PC-3 (cell line): ENCODE measurements at regions not wholly inside any gene's neighbourhood (a gene's known extent, or its start where the extent isn't known, plus 50 kb on each side); places are given as distances from the start of the nearest gene placed in this dataset.
"Not testable (repeated sequence)": the region's sequence is repeated elsewhere in the genome, so short reads cannot be mapped to it uniquely, and the experiment has no call there.

Experiments
- ATAC-seq: fragments of 200-7000 bp; cut with Tn5 transposase; 2 replicates; pipeline ENCODE4 v1.9.1; 2020; ENCODE audit warnings: mild to moderate bottlenecking, moderate library complexity
- BruUV-seq: library from RNA; stranded (reverse); fragments of 400-500 nt; replicated peaks from 2 replicates; lab custom pipeline; 2021; lab: Mats Ljungman, UMichigan
- CTCF ChIA-PET: fragments of 300-600 bp; sonication (Branson Sonifier 250); formaldehyde crosslinking; loops from one replicate; lab custom pipeline; 2022; ENCODE audit warnings: antibody characterized with exemption; lab: Charles Lee
- POLR2A ChIA-PET: fragments of 300-600 bp; sonication (Branson Sonifier 250); formaldehyde crosslinking; loops from one replicate; lab custom pipeline; 2022; ENCODE audit warnings: antibody characterized with exemption; ENCODE audit not compliant: unreplicated experiment; lab: Charles Lee
- DNase-seq: peaks from one replicate; pipeline ENCODE4 v3.0.0-alpha.2; 2015
- H2AFZ ChIP-seq: fragments of 300-600 bp; sonication (generic); 2 replicates; pipeline ENCODE4 v1.6.0; 2016; ENCODE audit warnings: antibody characterized with exemption, low read length
- H3F3A ChIP-seq: fragments of 300-600 bp; sonication (generic); one replicate; pipeline ENCODE4 v1.6.0; 2017; ENCODE audit warnings: antibody characterized with exemption, low read length, control low read depth, mild to moderate bottlenecking; ENCODE audit not compliant: unreplicated experiment
- H3K27ac ChIP-seq: fragments of 300-600 bp; sonication (generic); 2 replicates; pipeline ENCODE4 v1.5.1; 2016; ENCODE audit warnings: mild to moderate bottlenecking, low read length
- H3K27me3 ChIP-seq: fragments of 300-600 bp; sonication (generic); 2 replicates; pipeline ENCODE4 v1.6.1; 2016; ENCODE audit warnings: low read length, mixed read lengths
- H3K36me3 ChIP-seq: fragments of 300-600 bp; sonication (generic); 2 replicates; pipeline ENCODE4 v1.6.1; 2016; ENCODE audit warnings: low read depth, mixed run types, low read length, mixed read lengths
- H3K4me1 ChIP-seq: fragments of 300-600 bp; sonication (generic); 2 replicates; pipeline ENCODE4 v1.5.1; 2016; ENCODE audit warnings: low read length; ENCODE audit not compliant: insufficient read depth
- H3K4me2 ChIP-seq: fragments of 300-600 bp; sonication (generic); 2 replicates; pipeline ENCODE4 v1.6.0; 2016; ENCODE audit warnings: low read length
- H3K4me3 ChIP-seq: fragments of 300-600 bp; sonication (generic); 2 replicates; pipeline ENCODE4 v1.5.1; 2016; ENCODE audit warnings: mild to moderate bottlenecking, low read length, mixed read lengths
- H3K79me2 ChIP-seq: fragments of 300-600 bp; sonication (generic); 2 replicates; pipeline ENCODE4 v1.6.1; 2017; ENCODE audit warnings: low read length, mixed read lengths
- H3K9ac ChIP-seq: fragments of 300-600 bp; sonication (generic); 2 replicates; pipeline ENCODE4 v1.6.0; 2016; ENCODE audit warnings: mild to moderate bottlenecking, low read length
- H3K9me2 ChIP-seq: fragments of 300-600 bp; sonication (generic); replicated peaks from 2 replicates; pipeline ENCODE4 v1.6.1; 2016; ENCODE audit warnings: mixed run types, low read length, mixed read lengths
- H3K9me3 ChIP-seq: fragments of 300-600 bp; sonication (generic); 2 replicates; pipeline ENCODE4 v1.6.1; 2016; ENCODE audit warnings: low read length, mixed read lengths
- H4K20me1 ChIP-seq: fragments of 300-600 bp; sonication (generic); 2 replicates; pipeline ENCODE4 v1.6.1; 2016; ENCODE audit warnings: low read length, mixed read lengths
- CTCF ChIP-seq: fragments of 300-600 bp; sonication (generic); conservative IDR thresholded peaks from 2 replicates; pipeline ENCODE4 v1.5.1; 2017; ENCODE audit warnings: antibody characterized with exemption, low read depth, mild to moderate bottlenecking, low read length
- EZH2 ChIP-seq: fragments of 300-600 bp; sonication (generic); IDR thresholded peaks from one replicate; pipeline ENCODE4 v1.6.1; 2017; ENCODE audit warnings: antibody characterized with exemption, mild to moderate bottlenecking, low read length; ENCODE audit not compliant: unreplicated experiment
- EZH2phosphoT487 ChIP-seq: fragments of 300-600 bp; sonication (generic); IDR thresholded peaks from 2 replicates; pipeline ENCODE4 v1.6.1; 2018; ENCODE audit warnings: mild to moderate bottlenecking, antibody characterized with exemption, low read length, borderline replicate concordance
- intact Hi-C: fragments of 100-400 bp; cut with micrococcal nuclease; formaldehyde crosslinking; loops from 2 replicates; pipeline ENCODE4 v1.9.0; 2023

- no peak overlapping the region for H3K4me3 ChIP-seq
- DNase-seq = no peak
- no peaks in the 10 kb centered on the region for H3K9me2 ChIP-seq
- no peaks in the 10 kb centered on the region for H3F3A ChIP-seq
- POLR2A ChIA-PET = no interaction called here
- no peaks in the 10 kb centered on the region for H4K20me1 ChIP-seq
- ATAC-seq = no peak
- no peaks in the 10 kb centered on the region for H3K79me2 ChIP-seq
- H3K27ac ChIP-seq = no peak overlapping the region
- no peak overlapping the region for H3K4me2 ChIP-seq
- no TSS peak for BruUV-seq
- TF ChIP-seq CTCF (no peak), EZH2phosphoT487 (no peak), EZH2 (no peak)
- no peaks in the 10 kb centered on the region for H3K4me1 ChIP-seq
- H3K9ac ChIP-seq = no peak overlapping the region
- H2AFZ ChIP-seq = no peak overlapping the region
- no peaks in the 10 kb centered on the region for H3K36me3 ChIP-seq
- CTCF ChIA-PET = no interaction called here
- no peaks in the 10 kb centered on the region for H3K9me3 ChIP-seq
- intact Hi-C loops = no loop called here
- no peaks in the 10 kb centered on the region for H3K27me3 ChIP-seq
Observed at GRCh38 chr1:191504999-191505398, 653.3 kb upstream of the RGS18 start.

GRCh38 chr1:191508239-191508638, 650.0 kb upstream of the RGS18 start:
- Histone ChIP-seq H3K27me3 (no peaks in the 10 kb centered on the region), H3K27ac (no peak overlapping the region), H3F3A (no peaks in the 10 kb centered on the region), H3K79me2 (no peaks in the 10 kb centered on the region), H3K4me2 (no peak overlapping the region), H4K20me1 (no peaks in the 10 kb centered on the region), H3K4me3 (no peak overlapping the region), H3K9ac (no peak overlapping the region), H2AFZ (no peak overlapping the region), H3K4me1 (no peaks in the 10 kb centered on the region), H3K36me3 (no peaks in the 10 kb centered on the region), H3K9me3 (no peaks in the 10 kb centered on the region), H3K9me2 (no peaks in the 10 kb centered on the region)
- no peak for DNase-seq
- BruUV-seq = no TSS peak
- intact Hi-C loops = no loop called here
- no peak for TF ChIP-seq EZH2phosphoT487
- TF ChIP-seq EZH2 = no peak
- no peak for TF ChIP-seq CTCF
- no peak for ATAC-seq
- POLR2A ChIA-PET = no interaction called here
- CTCF ChIA-PET = no interaction called here

- H3K79me2 ChIP-seq, H3K4me2 ChIP-seq, H3K9ac ChIP-seq, H3K4me1 ChIP-seq, H3K9me2 ChIP-seq, H3F3A ChIP-seq, H3K36me3 ChIP-seq, H3K4me3 ChIP-seq, DNase-seq, BruUV-seq, H2AFZ ChIP-seq, ATAC-seq, H4K20me1 ChIP-seq, intact Hi-C loops, H3K27ac ChIP-seq, CTCF ChIA-PET, POLR2A ChIA-PET, H3K27me3 ChIP-seq, H3K9me3 ChIP-seq: not testable (repeated sequence)
Observed at GRCh38 chr1:191511480-191511879, 646.8 kb upstream of the RGS18 start.
